ENCODE measurements at regions not wholly inside any gene's neighbourhood (a gene's known extent, or its start where the extent isn't known, plus 50 kb on each side); places are given as distances from the start of the nearest gene placed in this dataset.

GRCh38 chr6:56793938-56794337 lies 151.2 kb upstream of the DST start:
- no peak for DNase-seq (ENCODE audit: low spot score)
- Histone ChIP-seq H3K4me2 (ENCODE audit: low read length) (no peak overlapping the region), H2AFZ (ENCODE audit: low read length) (no peak overlapping the region), H3K4me3 (ENCODE audit: low read depth, low read length, poor library complexity, severe bottlenecking) (no peak overlapping the region), H3K4me1 (ENCODE audit: insufficient read depth, low read length, poor library complexity, severe bottlenecking) (no peaks in the 10 kb centered on the region), H4K20me1 (ENCODE audit: insufficient read depth, low read length) (no peaks in the 10 kb centered on the region), H3K9me3 (ENCODE audit: low read length) (no peaks in the 10 kb centered on the region), H3K27ac (ENCODE audit: low read depth, low read length, poor library complexity, severe bottlenecking) (no peak overlapping the region), H3K9me2 (ENCODE audit: insufficient read depth, low read length) (no peaks in the 10 kb centered on the region), H3K36me3 (ENCODE audit: insufficient read depth, low read length) (no peaks in the 10 kb centered on the region), H3K79me2 (ENCODE audit: insufficient read depth, low read depth, low read length) (no peaks in the 10 kb centered on the region)
- POLR2A ChIA-PET = no interaction called here
- CTCF ChIA-PET (ENCODE audit: unreplicated experiment) = no interaction called here
- no TSS peak for BruUV-seq (replicated peaks)
- TF ChIP-seq EZH2phosphoT487 (IDR thresholded peaks at IDR 0.05; ENCODE audit: borderline replicate concordance, low read depth, low read length) (no peak), CTCF (conservative IDR thresholded peaks at IDR 0.05; ENCODE audit: low read length) (no peak)
- intact Hi-C loops (cut with micrococcal nuclease; ENCODE audit: unreplicated experiment) = no loop called here

- no peak for DNase-seq (ENCODE audit: low spot score)
- BruUV-seq (replicated peaks) = no TSS peak
- Histone ChIP-seq H3K36me3 (ENCODE audit: insufficient read depth, low read length) (no peaks in the 10 kb centered on the region), H3K4me2 (ENCODE audit: low read length) (no peak overlapping the region), H3K9me3 (ENCODE audit: low read length) (no peaks in the 10 kb centered on the region), H2AFZ (ENCODE audit: low read length) (no peak overlapping the region), H4K20me1 (ENCODE audit: insufficient read depth, low read length) (no peaks in the 10 kb centered on the region), H3K9me2 (ENCODE audit: insufficient read depth, low read length) (no peaks in the 10 kb centered on the region), H3K27ac (ENCODE audit: low read depth, low read length, poor library complexity, severe bottlenecking) (no peak overlapping the region), H3K79me2 (ENCODE audit: insufficient read depth, low read depth, low read length) (no peaks in the 10 kb centered on the region), H3K4me1 (ENCODE audit: insufficient read depth, low read length, poor library complexity, severe bottlenecking) (no peaks in the 10 kb centered on the region), H3K4me3 (ENCODE audit: low read depth, low read length, poor library complexity, severe bottlenecking) (no peak overlapping the region)
- intact Hi-C loops (cut with micrococcal nuclease; ENCODE audit: unreplicated experiment) = no loop called here
- ChIA-PET POLR2A (no interaction called here), CTCF (ENCODE audit: unreplicated experiment) (no interaction called here)
- TF ChIP-seq CTCF (conservative IDR thresholded peaks at IDR 0.05; ENCODE audit: low read length) = no peak
- no peak for TF ChIP-seq EZH2phosphoT487 (IDR thresholded peaks at IDR 0.05; ENCODE audit: borderline replicate concordance, low read depth, low read length)
Observed at GRCh38 chr6:56790414-56790813, 147.7 kb upstream of the DST start.

- POLR2A ChIA-PET = interaction anchor here (0.7 kb wide), 1 partner anchor 1530 kb away, joined by 3 read pairs; no protein-coding TSS in a partner anchor
- intact Hi-C loops (cut with micrococcal nuclease; ENCODE audit: unreplicated experiment) = no loop called here
- Histone ChIP-seq H3K9me2 (ENCODE audit: insufficient read depth, low read length) (no peaks in the 10 kb centered on the region), H4K20me1 (ENCODE audit: insufficient read depth, low read length) (no peaks in the 10 kb centered on the region), H2AFZ (ENCODE audit: low read length) (no peak overlapping the region), H3K4me1 (ENCODE audit: insufficient read depth, low read length, poor library complexity, severe bottlenecking) (no peaks in the 10 kb centered on the region), H3K4me2 (ENCODE audit: low read length) (no peak overlapping the region), H3K79me2 (ENCODE audit: insufficient read depth, low read depth, low read length) (no peaks in the 10 kb centered on the region), H3K36me3 (ENCODE audit: insufficient read depth, low read length) (no peaks in the 10 kb centered on the region), H3K27ac (ENCODE audit: low read depth, low read length, poor library complexity, severe bottlenecking) (no peak overlapping the region), H3K9me3 (ENCODE audit: low read length) (no peaks in the 10 kb centered on the region), H3K4me3 (ENCODE audit: low read depth, low read length, poor library complexity, severe bottlenecking) (no peak overlapping the region)
- BruUV-seq (replicated peaks) = no TSS peak
- CTCF ChIA-PET (ENCODE audit: unreplicated experiment) = no interaction called here
- DNase-seq (ENCODE audit: low spot score) = no peak
- no peak for TF ChIP-seq EZH2phosphoT487 (IDR thresholded peaks at IDR 0.05; ENCODE audit: borderline replicate concordance, low read depth, low read length)
- no peak for TF ChIP-seq CTCF (conservative IDR thresholded peaks at IDR 0.05; ENCODE audit: low read length)
Observed at GRCh38 chr6:56789879-56790278, 147.2 kb upstream of the DST start.

All from OCI-LY7 (cell line).